H1 (cell line): ENCODE measurements at regions not wholly inside any gene's neighbourhood (a gene's known extent, or its start where the extent isn't known, plus 50 kb on each side); places are given as distances from the start of the nearest gene placed in this dataset.

Source experiments
- CTCF ChIA-PET: fragments of 300-600 bp; sonication (Branson Sonifier 250); formaldehyde crosslinking; loops from one replicate; lab custom pipeline; 2021; ENCODE audit not compliant: partially characterized antibody; lab: Charles Lee
- POLR2A ChIA-PET: fragments of 300-600 bp; sonication (Branson Sonifier 250); formaldehyde crosslinking; loops from one replicate; lab custom pipeline; 2021; ENCODE audit warnings: inconsistent platforms; ENCODE audit not compliant: partially characterized antibody; lab: Charles Lee
- DNase-seq, 2 experiments: peaks; one replicate each; pipeline versions ENCODE4 v3.0.0 to v3.0.0-alpha.2; 2010 to 2022; ENCODE audit warnings: low spot score in 2 of 2, low read depth in 1 of 2, mixed read lengths in 1 of 2
- FAIRE-seq: peaks from 2 replicates; lab custom pipeline; 2011; peaks lifted over from hg19 to GRCh38; lab: Jason Lieb, UNC
- H2AFZ ChIP-seq: 2 replicates; pipeline ENCODE4 v1.8.1; 2012; ENCODE audit warnings: low read length, inconsistent platforms
- H2AK5ac ChIP-seq: 2 replicates; pipeline ENCODE4 v1.6.1; 2013; ENCODE audit warnings: low read depth, low read length
- H2BK120ac ChIP-seq: replicated peaks from 2 replicates; pipeline ENCODE3; 2013; ENCODE audit warnings: low read depth, low read length, inconsistent platforms
- H2BK12ac ChIP-seq: 2 replicates; pipeline ENCODE4 v1.6.1; 2013; ENCODE audit warnings: low read depth, low read length
- H2BK15ac ChIP-seq: 2 replicates; pipeline ENCODE4 v1.6.1; 2013; ENCODE audit warnings: low read length
- H2BK20ac ChIP-seq: 2 replicates; pipeline ENCODE4 v1.6.1; 2013; ENCODE audit warnings: low read length
- H2BK5ac ChIP-seq: 2 replicates; pipeline ENCODE4 v1.6.1; 2013; ENCODE audit warnings: low read depth, low read length
- H3K14ac ChIP-seq: 2 replicates; pipeline ENCODE4 v1.6.1; 2013; ENCODE audit warnings: inconsistent platforms; ENCODE audit not compliant: insufficient read length
- H3K18ac ChIP-seq: 2 replicates; pipeline ENCODE4 v1.6.1; 2013; ENCODE audit warnings: low read length; ENCODE audit errors: extremely low read depth
- H3K23ac ChIP-seq: 2 replicates; pipeline ENCODE4 v1.6.1; 2013; ENCODE audit warnings: inconsistent platforms; ENCODE audit not compliant: insufficient read length
- H3K23me2 ChIP-seq: 2 replicates; pipeline ENCODE4 v1.6.1; 2013; ENCODE audit warnings: low read depth, low read length
- H3K27ac ChIP-seq: 2 replicates; pipeline ENCODE4 v1.6.1; 2011; ENCODE audit warnings: low read depth, low read length, inconsistent platforms
- H3K27me3 ChIP-seq, 4 experiments: replicated peaks in 1 of 4; 1 replicate in 1 of 4; 2 replicates in 3 of 4; pipeline versions ENCODE4 v1.6.1 to v1.8.1; 2011 to 2013; ENCODE audit warnings: low read length in 3 of 4, mild to moderate bottlenecking in 3 of 4, inconsistent platforms in 2 of 4, mixed read lengths in 2 of 4, moderate library complexity in 1 of 4; ENCODE audit not compliant: control insufficient read depth in 3 of 4, insufficient read depth in 3 of 4; ENCODE audit errors: extremely low read depth in 1 of 4
- H3K36me3 ChIP-seq, 4 experiments: 2 replicates each; pipeline versions ENCODE4 v1.6.1 to v1.8.1; 2011 to 2013; ENCODE audit warnings: mild to moderate bottlenecking in 4 of 4, low read length in 3 of 4, moderate library complexity in 2 of 4, control low read depth in 1 of 4, inconsistent platforms in 1 of 4; ENCODE audit not compliant: insufficient read depth in 4 of 4, control insufficient read depth in 2 of 4
- H3K4ac ChIP-seq: replicated peaks from 2 replicates; pipeline ENCODE3; 2013; ENCODE audit warnings: low read length, low read depth, mixed read lengths, inconsistent platforms; ENCODE audit not compliant: insufficient read length
- H3K4me1 ChIP-seq, 4 experiments: replicated peaks in 1 of 4; 1 replicate in 1 of 4; 2 replicates in 3 of 4; pipeline versions ENCODE4 v1.6.1 to v1.8.1; 2011 to 2013; ENCODE audit warnings: low read length in 3 of 4, inconsistent platforms in 2 of 4, mixed read lengths in 1 of 4; ENCODE audit not compliant: insufficient read depth in 4 of 4, control insufficient read depth in 3 of 4
- H3K4me2 ChIP-seq, 2 experiments: 2 replicates each; pipeline versions ENCODE4 v1.6.1 to v1.8.1; 2011 to 2013; ENCODE audit warnings: low read depth in 2 of 2, low read length in 2 of 2, control low read depth in 1 of 2, inconsistent platforms in 1 of 2, mild to moderate bottlenecking in 1 of 2; ENCODE audit not compliant: insufficient read depth in 1 of 2
- H3K4me3 ChIP-seq, 4 experiments: fragments of 200-600, 300-600 bp in 1 of 4; sonication (generic), shearing (Covaris generic), sonication (Bioruptor Twin) in 1 of 4; 2 replicates each; pipeline versions ENCODE4 v1.5.1 to v1.8.1; 2011 to 2016; ENCODE audit warnings: low read length in 4 of 4, low read depth in 3 of 4, control low read depth in 2 of 4, inconsistent platforms in 2 of 4, mild to moderate bottlenecking in 2 of 4, mixed read lengths in 1 of 4, moderate library complexity in 1 of 4; ENCODE audit not compliant: insufficient read depth in 2 of 4; ENCODE audit errors: extremely low read depth in 1 of 4
- H3K56ac ChIP-seq: replicated peaks from 2 replicates; pipeline ENCODE3; 2013; ENCODE audit warnings: low read depth, mild to moderate bottlenecking, mixed read lengths, low read length, inconsistent platforms; ENCODE audit not compliant: insufficient read length
- H3K79me1 ChIP-seq: 2 replicates; pipeline ENCODE4 v1.6.1; 2013; ENCODE audit warnings: low read depth, low read length, control low read depth
- H3K79me2 ChIP-seq, 2 experiments: 2 replicates each; pipeline versions ENCODE4 v1.6.1 to v1.8.1; 2012 to 2013; ENCODE audit warnings: low read length in 2 of 2, mild to moderate bottlenecking in 2 of 2, inconsistent platforms in 1 of 2; ENCODE audit not compliant: insufficient read depth in 2 of 2, control insufficient read depth in 1 of 2
- H3K9ac ChIP-seq, 4 experiments: replicated peaks in 1 of 4; 1 replicate in 1 of 4; 2 replicates in 3 of 4; pipeline versions ENCODE4 v1.6.1 to v1.8.1; 2011 to 2013; ENCODE audit warnings: low read depth in 3 of 4, low read length in 3 of 4, control low read depth in 2 of 4, mild to moderate bottlenecking in 2 of 4, moderate library complexity in 2 of 4, inconsistent platforms in 1 of 4; ENCODE audit errors: extremely low read depth in 1 of 4
- H3K9me3 ChIP-seq, 2 experiments: 2 replicates each; pipeline versions ENCODE4 v1.6.1 to v1.8.1; 2012 to 2013; ENCODE audit warnings: mild to moderate bottlenecking in 2 of 2, moderate library complexity in 2 of 2, control low read depth in 1 of 2, inconsistent platforms in 1 of 2, low read depth in 1 of 2, low read length in 1 of 2, mixed read lengths in 1 of 2; ENCODE audit not compliant: insufficient read depth in 2 of 2
- H4K20me1 ChIP-seq, 2 experiments: replicated peaks in 1 of 2; 2 replicates each; pipeline versions ENCODE3 to v1.8.1; 2011 to 2013; ENCODE audit warnings: inconsistent platforms in 2 of 2, low read length in 2 of 2, mild to moderate bottlenecking in 1 of 2; ENCODE audit not compliant: insufficient read depth in 2 of 2, control insufficient read depth in 1 of 2
- H4K5ac ChIP-seq: 2 replicates; pipeline ENCODE4 v1.6.1; 2013; ENCODE audit warnings: low read length, low read depth, mixed read lengths, inconsistent platforms; ENCODE audit not compliant: insufficient read length
- H4K8ac ChIP-seq: 2 replicates; pipeline ENCODE4 v1.8.0; 2013; ENCODE audit warnings: mild to moderate bottlenecking, moderate library complexity, low read length, inconsistent platforms; ENCODE audit not compliant: insufficient read depth; ENCODE audit errors: extremely low read depth
- H4K91ac ChIP-seq: replicated peaks from 2 replicates; pipeline ENCODE3; 2013; ENCODE audit warnings: low read length, mixed read lengths, inconsistent platforms; ENCODE audit not compliant: insufficient read length
- BRCA1 ChIP-seq: IDR thresholded peaks from 2 replicates; pipeline ENCODE4 v1.6.1; 2012; ENCODE audit warnings: low read depth, low read length, improper control_type of control experiment
- CBX5 ChIP-seq: fragments of 300-800, 300-1000 bp; sonication (generic); IDR thresholded peaks from 2 replicates; pipeline ENCODE4 v1.7.1; 2016; ENCODE audit warnings: antibody characterized with exemption, low read length, low read depth
- CREB1 ChIP-seq: IDR thresholded peaks from 2 replicates; pipeline ENCODE4 v1.6.1; 2012; ENCODE audit warnings: inconsistent platforms
- E2F6 ChIP-seq: IDR thresholded peaks from 2 replicates; pipeline ENCODE4 v1.6.1; 2012; ENCODE audit warnings: inconsistent platforms
- GABPA ChIP-seq: IDR thresholded peaks from 2 replicates; pipeline ENCODE4 v1.6.1; 2011; ENCODE audit warnings: mild to moderate bottlenecking, low read length, moderate library complexity, borderline replicate concordance; ENCODE audit not compliant: insufficient read depth
- GTF2F1 ChIP-seq: IDR thresholded peaks from 2 replicates; pipeline ENCODE4 v1.6.1; 2012; ENCODE audit warnings: low read depth, low read length, improper control_type of control experiment, borderline replicate concordance
- KDM1A ChIP-seq: fragments of 200-600, 300-600 bp; sonication (generic); IDR thresholded peaks from 2 replicates; pipeline ENCODE4 v1.7.1; 2016; ENCODE audit warnings: mild to moderate bottlenecking, low read length, borderline replicate concordance
- POLR2A ChIP-seq, 2 experiments: IDR thresholded peaks; 1 replicate in 1 of 2; 2 replicates in 1 of 2; pipeline ENCODE4 v1.6.1; 2011; ENCODE audit warnings: low read depth in 2 of 2, low read length in 2 of 2, mild to moderate bottlenecking in 2 of 2; ENCODE audit errors: control extremely low read depth in 1 of 2
- SP2 ChIP-seq: IDR thresholded peaks from 2 replicates; pipeline ENCODE4 v1.6.1; 2012; ENCODE audit warnings: mild to moderate bottlenecking, low read length, inconsistent platforms
- WGBS, 2 experiments: shearing (Covaris generic) in 1 of 2; methylation state at CpG; one replicate each; pipeline versions ENCODE4 v1.1.6 to v1.1.7; 2013 to 2015; ENCODE audit warnings: low lambda C conversion rate in 2 of 2, mixed read lengths in 2 of 2, inconsistent platforms in 1 of 2, low coverage in 1 of 2, missing lambda C conversion rate in 1 of 2; ENCODE audit not compliant: insufficient replicate concordance in 2 of 2, insufficient coverage in 1 of 2, insufficient read length in 1 of 2; ENCODE audit errors: extremely low coverage in 1 of 2, missing lambda C conversion rate in 1 of 2; 5-methylcytosine and 5-hydroxymethylcytosine counted together

- H2BK5ac ChIP-seq, result no peak overlapping the region
- no peak overlapping the region for H4K91ac ChIP-seq
- no peak overlapping the region for H3K14ac ChIP-seq
- H4K20me1 ChIP-seq, result peaks cover 0 to 1% of the 10 kb centered on the region in 2 experiments
- no peak overlapping the region for H2BK120ac ChIP-seq
- ChIA-PET POLR2A (no interaction called here), CTCF (no interaction called here)
- H4K5ac ChIP-seq, result no peak overlapping the region
- H4K8ac ChIP-seq, result no peak overlapping the region
- FAIRE-seq, result no peak
- no peak overlapping the region for H3K4me2 ChIP-seq
- H3K56ac ChIP-seq, result no peak overlapping the region
- H2BK15ac ChIP-seq, result no peak overlapping the region
- no peak overlapping the region for H3K27ac ChIP-seq
- H3K18ac ChIP-seq, result no peak overlapping the region
- H3K4me3 ChIP-seq, result no peak overlapping the region
- H3K23me2 ChIP-seq, result no peaks in the 10 kb centered on the region
- H3K79me1 ChIP-seq, result no peaks in the 10 kb centered on the region
- no peaks in the 10 kb centered on the region; a peak in 1 of 7 replicates for H3K4me1 ChIP-seq
- no peak overlapping the region for H2BK20ac ChIP-seq
- WGBS, 2 experiments, result 67% methylated on average over 3 of the region's 3 CpGs; no CpG with 5 or more reads in 1 of the 2 experiments
- no peak overlapping the region for H3K4ac ChIP-seq
- no peaks in the 10 kb centered on the region for H3K79me2 ChIP-seq
- no peak overlapping the region for H2AK5ac ChIP-seq
- H3K36me3 ChIP-seq, result no peaks in the 10 kb centered on the region
- DNase-seq, result no peak
- no peaks in the 10 kb centered on the region for H3K9me3 ChIP-seq
- H2BK12ac ChIP-seq, result no peak overlapping the region
- no peak overlapping the region for H2AFZ ChIP-seq
- H3K9ac ChIP-seq, result no peak overlapping the region
- no peak overlapping the region for H3K23ac ChIP-seq
- no peaks in the 10 kb centered on the region for H3K27me3 ChIP-seq
- TF ChIP-seq SP2, result no peak
- no peak for TF ChIP-seq GABPA
- no peak for TF ChIP-seq POLR2A (IDR thresholded peaks at IDR 0.05; ENCODE audit: control extremely low read depth in 1 of 2, low read depth in 2 of 2, low read length in 2 of 2)
- no peak for TF ChIP-seq BRCA1
- TF ChIP-seq GTF2F1, result no peak
- TF ChIP-seq E2F6, result no peak
- no peak for TF ChIP-seq CBX5
- no peak for TF ChIP-seq CREB1
- TF ChIP-seq KDM1A, result no peak
Measured at GRCh38 chr2:107187870-107188269, 301.9 kb upstream of the ST6GAL2 start.
